Astrocyte of the cerebellum (primary cell): ENCODE measurements at regions not wholly inside any gene's neighbourhood (a gene's known extent, or its start where the extent isn't known, plus 50 kb on each side); places are given as distances from the start of the nearest gene placed in this dataset.
"Not testable (repeated sequence)": the region's sequence is repeated elsewhere in the genome, so short reads cannot be mapped to it uniquely, and the experiment has no call there.

ENCODE experiments used
- DNase-seq: peaks from one replicate; pipeline ENCODE4 v3.0.0-alpha.2; 2011; ENCODE audit warnings: low read depth
- H3K4me3 ChIP-seq: 2 replicates; pipeline ENCODE4 v1.5.1; 2011; ENCODE audit warnings: mild to moderate bottlenecking, low read depth, low read length, moderate library complexity
- in situ Hi-C: cut with HindIII; loops from 2 replicates; pipeline ENCODE4 v1.10.0; 2017; ENCODE audit warnings: low sequenced_read_pairs
- TF ChIP-seq, protein P1 (sequence below): IDR thresholded peaks from 2 replicates; pipeline ENCODE4 v1.5.1; 2012; ENCODE audit warnings: low read length, low read depth, moderate library complexity, mild to moderate bottlenecking; ENCODE audit errors: missing control alignments

DNA sequence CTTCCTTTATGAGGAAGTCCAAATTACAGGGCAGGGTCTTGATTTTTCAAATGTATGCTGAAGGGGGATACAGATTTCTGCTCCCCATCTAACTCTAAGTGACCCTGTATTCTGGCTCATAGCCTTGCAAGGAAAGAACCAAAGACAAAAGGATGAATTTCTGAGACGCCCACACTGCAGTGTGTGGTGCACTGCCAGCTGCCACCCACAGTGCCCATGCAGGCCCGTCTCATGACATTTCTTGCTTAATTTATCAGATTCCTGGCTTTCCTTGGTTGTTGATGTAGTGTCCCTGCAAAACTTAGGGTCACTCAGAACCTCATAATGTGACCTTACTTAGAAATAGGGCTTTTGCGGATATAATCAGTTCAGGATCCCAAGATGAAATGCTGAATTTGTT lies 68.0 kb downstream of the CBLN4 start:
- no peak overlapping the region for H3K4me3 ChIP-seq
- in situ Hi-C loops: no loop called here
- no peak for DNase-seq
- TF ChIP-seq, protein P1, sequence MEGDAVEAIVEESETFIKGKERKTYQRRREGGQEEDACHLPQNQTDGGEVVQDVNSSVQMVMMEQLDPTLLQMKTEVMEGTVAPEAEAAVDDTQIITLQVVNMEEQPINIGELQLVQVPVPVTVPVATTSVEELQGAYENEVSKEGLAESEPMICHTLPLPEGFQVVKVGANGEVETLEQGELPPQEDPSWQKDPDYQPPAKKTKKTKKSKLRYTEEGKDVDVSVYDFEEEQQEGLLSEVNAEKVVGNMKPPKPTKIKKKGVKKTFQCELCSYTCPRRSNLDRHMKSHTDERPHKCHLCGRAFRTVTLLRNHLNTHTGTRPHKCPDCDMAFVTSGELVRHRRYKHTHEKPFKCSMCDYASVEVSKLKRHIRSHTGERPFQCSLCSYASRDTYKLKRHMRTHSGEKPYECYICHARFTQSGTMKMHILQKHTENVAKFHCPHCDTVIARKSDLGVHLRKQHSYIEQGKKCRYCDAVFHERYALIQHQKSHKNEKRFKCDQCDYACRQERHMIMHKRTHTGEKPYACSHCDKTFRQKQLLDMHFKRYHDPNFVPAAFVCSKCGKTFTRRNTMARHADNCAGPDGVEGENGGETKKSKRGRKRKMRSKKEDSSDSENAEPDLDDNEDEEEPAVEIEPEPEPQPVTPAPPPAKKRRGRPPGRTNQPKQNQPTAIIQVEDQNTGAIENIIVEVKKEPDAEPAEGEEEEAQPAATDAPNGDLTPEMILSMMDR: no peak

DNA sequence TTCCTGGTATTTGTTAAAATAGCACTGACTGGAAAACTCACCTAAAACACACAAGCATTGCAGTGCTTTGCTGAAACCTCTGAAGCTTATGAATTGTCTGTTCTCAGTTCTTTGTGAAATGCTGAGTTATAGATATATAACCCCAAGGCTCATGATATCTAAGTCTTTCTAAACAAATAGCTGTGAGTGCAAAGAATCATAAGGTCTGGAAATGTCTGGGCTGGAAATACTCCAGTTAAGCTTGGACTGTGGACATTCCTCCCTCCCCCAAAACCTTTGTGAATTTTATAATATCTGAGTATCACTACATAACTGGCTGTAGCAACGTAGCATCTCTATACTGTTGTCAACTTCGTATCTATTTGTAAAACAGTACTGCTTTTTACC lies 69.1 kb downstream of the CBLN4 start:
- in situ Hi-C loops: no loop called here
- TF ChIP-seq, protein P1: no peak
- H3K4me3 ChIP-seq: no peak overlapping the region
- DNase-seq: no peak

DNA sequence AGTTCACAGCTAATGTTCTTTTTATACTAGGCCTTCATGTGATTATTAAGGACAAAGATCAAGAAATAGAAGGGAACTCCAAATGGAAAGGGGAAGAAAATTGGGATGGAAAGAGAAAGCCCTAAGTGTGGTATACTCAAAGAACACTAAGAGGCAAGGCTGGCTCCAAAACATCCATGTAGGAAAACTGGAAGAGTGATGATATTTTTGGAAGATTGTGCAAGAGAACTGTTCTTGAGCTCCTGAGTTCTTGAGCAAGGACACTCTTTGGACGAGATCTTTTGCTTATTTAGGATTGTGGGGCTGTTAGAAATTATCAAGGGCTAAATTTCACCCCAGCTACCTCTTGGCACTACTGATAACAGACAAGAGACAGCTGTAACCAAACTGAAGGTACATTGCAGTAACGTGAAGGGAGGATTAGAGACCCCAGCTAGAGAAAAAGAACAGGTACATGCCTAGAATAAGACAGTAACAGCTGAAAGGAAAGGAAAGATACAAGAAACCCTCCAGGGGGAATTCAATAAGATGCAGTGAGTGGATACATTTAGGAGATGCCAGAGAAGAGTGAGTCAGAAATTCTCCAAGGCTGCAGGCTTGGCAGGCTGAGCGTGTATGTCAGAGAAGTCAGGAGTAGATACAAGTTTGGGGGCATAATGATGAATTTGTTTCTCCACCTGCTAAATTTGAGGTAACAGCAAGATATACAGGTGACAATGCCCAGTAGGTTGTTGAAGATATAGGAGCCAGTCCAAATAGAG lies 69.7 kb downstream of the CBLN4 start:
- TF ChIP-seq, protein P1: no peak
- in situ Hi-C loops: no loop called here
- no peak for DNase-seq
- H3K4me3 ChIP-seq: no peak overlapping the region

DNA sequence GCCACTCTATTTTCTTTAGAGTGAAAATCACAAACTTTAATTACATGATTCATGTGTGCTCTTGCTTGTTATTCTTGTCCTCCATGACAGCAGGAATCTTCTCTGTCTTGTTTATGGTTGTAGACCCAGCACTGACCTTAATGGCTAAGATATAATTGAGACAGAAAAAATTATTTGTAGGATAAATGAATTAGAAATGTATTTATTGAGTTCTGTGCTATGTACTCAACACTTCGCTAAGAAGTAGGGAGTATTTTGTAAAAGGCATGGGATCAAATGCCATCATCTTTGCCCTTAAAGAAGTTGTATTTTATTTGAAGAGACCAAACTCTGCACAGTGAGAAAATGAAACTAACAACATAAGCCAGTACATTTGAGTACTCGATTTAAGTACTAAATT lies 71.2 kb downstream of the CBLN4 start:
- in situ Hi-C loops: no loop called here
- H3K4me3 ChIP-seq: no peak overlapping the region
- DNase-seq: no peak
- TF ChIP-seq, protein P1: no peak

DNA sequence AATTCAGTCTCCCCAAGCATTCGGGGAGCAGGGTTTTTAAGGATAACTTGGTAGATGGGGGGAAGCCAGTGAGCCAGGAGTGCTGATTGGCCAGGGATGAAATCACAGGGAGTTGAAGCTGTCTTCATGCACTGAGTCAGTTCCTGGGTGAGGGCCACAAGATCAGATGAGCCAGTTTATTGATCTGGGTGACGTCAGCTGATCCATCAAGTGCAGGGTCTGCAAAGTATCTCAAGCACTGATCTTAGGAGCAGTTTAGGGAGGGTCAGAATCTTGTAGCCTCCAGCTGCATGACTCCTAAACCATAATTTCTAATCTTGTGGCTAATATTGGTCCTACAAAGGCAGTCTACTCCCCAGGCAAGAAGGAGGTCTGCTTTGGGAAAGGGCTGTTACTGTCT lies 74.4 kb downstream of the CBLN4 start:
- H3K4me3 ChIP-seq, DNase-seq, in situ Hi-C loops: not testable (repeated sequence)

DNA sequence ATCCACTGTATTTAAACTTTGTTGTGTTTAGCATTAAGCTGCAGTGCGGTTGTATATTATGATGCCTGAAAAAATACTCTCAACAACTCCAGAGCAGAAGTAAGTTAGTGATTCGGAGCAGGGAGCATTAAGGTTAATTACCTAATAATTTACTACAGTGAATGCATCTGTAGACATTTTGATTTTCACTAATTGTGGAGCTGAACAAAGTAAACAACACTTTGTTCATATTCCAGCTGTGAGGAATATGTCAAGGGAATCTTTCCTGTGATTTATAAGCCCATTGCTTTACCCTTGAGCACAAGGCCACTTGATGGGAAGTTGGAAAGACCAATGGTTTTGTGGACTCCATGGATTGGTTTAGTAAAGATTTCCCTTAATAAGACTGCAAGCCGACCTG lies 77.1 kb downstream of the CBLN4 start:
- in situ Hi-C loops: no loop called here

DNA sequence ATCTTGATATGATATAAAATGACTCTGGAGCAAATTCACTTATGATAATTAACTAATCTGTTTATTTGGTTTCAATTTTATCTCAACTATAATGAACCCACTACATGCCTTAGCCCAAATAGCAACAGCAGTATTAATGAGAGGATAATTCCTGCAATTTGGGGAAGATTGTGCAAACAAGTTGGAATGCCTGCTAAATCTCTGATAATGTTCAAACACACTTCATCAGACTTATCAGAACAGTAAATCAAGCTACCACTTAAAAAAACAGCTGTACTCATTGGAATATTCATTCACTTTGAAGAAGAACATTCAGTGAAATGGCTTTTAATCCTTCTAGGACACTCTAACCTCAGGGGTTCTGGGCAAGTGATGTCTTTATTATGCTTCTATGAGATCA lies 85.4 kb downstream of the CBLN4 start:
- in situ Hi-C loops: no loop called here
- TF ChIP-seq, protein P1: no peak
- DNase-seq: no peak
- no peak overlapping the region for H3K4me3 ChIP-seq

More for the DNA sequence above, 77.1 kb downstream of the CBLN4 start:
- TF ChIP-seq, protein P1: no peak
- H3K4me3 ChIP-seq: no peak overlapping the region
- no peak for DNase-seq
